ENCODE measurements at regions not wholly inside any gene's neighbourhood (a gene's known extent, or its start where the extent isn't known, plus 50 kb on each side); places are given as distances from the start of the nearest gene placed in this dataset.
"Not testable (repeated sequence)": the region's sequence is repeated elsewhere in the genome, so short reads cannot be mapped to it uniquely, and the experiment has no call there.

GRCh38 chr11:87885084-87885483, 290.2 kb downstream of the RAB38 start:
- not testable (repeated sequence) for DNase-seq (ENCODE audit: extremely low read depth in 1 of 2, low read depth in 1 of 2)

- no peak for DNase-seq (ENCODE audit: extremely low read depth in 1 of 2, low read depth in 1 of 2)
These were observed 296.1 kb downstream of the RAB38 start for GRCh38 chr11:87879118-87879517.

GRCh38 chr11:87878373-87878825, 296.8 kb downstream of the RAB38 start:
- DNase-seq (ENCODE audit: extremely low read depth in 1 of 2, low read depth in 1 of 2) = no peak

GRCh38 chr11:87871056-87871455, 304.2 kb downstream of the RAB38 start:
- DNase-seq (ENCODE audit: extremely low read depth in 1 of 2, low read depth in 1 of 2) = no peak

- no peak for DNase-seq (ENCODE audit: extremely low read depth in 1 of 2, low read depth in 1 of 2)
These were observed 305.2 kb downstream of the RAB38 start for GRCh38 chr11:87870086-87870485.

GRCh38 chr11:87866951-87867350, 308.3 kb downstream of the RAB38 start:
- DNase-seq (ENCODE audit: extremely low read depth in 1 of 2, low read depth in 1 of 2) = no peak

- no peak for DNase-seq (ENCODE audit: extremely low read depth in 1 of 2, low read depth in 1 of 2)
These were observed 314.2 kb downstream of the RAB38 start for GRCh38 chr11:87861030-87861429.

- DNase-seq (ENCODE audit: extremely low read depth in 1 of 2, low read depth in 1 of 2) = no peak
These were observed 315.6 kb downstream of the RAB38 start for GRCh38 chr11:87859636-87860035.

GRCh38 chr11:87851827-87852226, 323.4 kb downstream of the RAB38 start:
- no peak for DNase-seq (ENCODE audit: extremely low read depth in 1 of 2, low read depth in 1 of 2)

GRCh38 chr11:87851234-87851633, 324.0 kb downstream of the RAB38 start:
- no peak for DNase-seq (ENCODE audit: extremely low read depth in 1 of 2, low read depth in 1 of 2)

- no peak for DNase-seq (ENCODE audit: extremely low read depth in 1 of 2, low read depth in 1 of 2)
These were observed 326.0 kb downstream of the RAB38 start for GRCh38 chr11:87849216-87849615.

GRCh38 chr11:87840786-87841185, 334.5 kb downstream of the RAB38 start:
- DNase-seq (ENCODE audit: extremely low read depth in 1 of 2, low read depth in 1 of 2) = no peak

GRCh38 chr11:87832211-87832610, 343.0 kb downstream of the RAB38 start:
- no peak for DNase-seq (ENCODE audit: extremely low read depth in 1 of 2, low read depth in 1 of 2)

GRCh38 chr11:87820011-87820410, 355.2 kb downstream of the RAB38 start:
- DNase-seq (ENCODE audit: extremely low read depth in 1 of 2, low read depth in 1 of 2) = no peak

GRCh38 chr11:87819151-87819550, 356.1 kb downstream of the RAB38 start:
- DNase-seq (ENCODE audit: extremely low read depth in 1 of 2, low read depth in 1 of 2) = no peak

- no peak for DNase-seq (ENCODE audit: extremely low read depth in 1 of 2, low read depth in 1 of 2)
These were observed 362.5 kb downstream of the RAB38 start for GRCh38 chr11:87812571-87813365.

GRCh38 chr11:87810486-87810885, 364.8 kb downstream of the RAB38 start:
- no peak for DNase-seq (ENCODE audit: extremely low read depth in 1 of 2, low read depth in 1 of 2)

GRCh38 chr11:87809256-87809655, 366.0 kb downstream of the RAB38 start:
- DNase-seq (ENCODE audit: extremely low read depth in 1 of 2, low read depth in 1 of 2) = no peak

- no peak for DNase-seq (ENCODE audit: extremely low read depth in 1 of 2, low read depth in 1 of 2)
These were observed 371.1 kb downstream of the RAB38 start for GRCh38 chr11:87804176-87804575.

GRCh38 chr11:87803748-87804147, 371.5 kb downstream of the RAB38 start:
- DNase-seq (ENCODE audit: extremely low read depth in 1 of 2, low read depth in 1 of 2) = no peak

GRCh38 chr11:87784862-87785261, 390.4 kb downstream of the RAB38 start:
- DNase-seq (ENCODE audit: extremely low read depth in 1 of 2, low read depth in 1 of 2) = not testable (repeated sequence)

- DNase-seq (ENCODE audit: extremely low read depth in 1 of 2, low read depth in 1 of 2) = no peak
These were observed 395.2 kb downstream of the RAB38 start for GRCh38 chr11:87780068-87780413.

All from stimulated activated CD8-positive, alpha-beta memory T cell treated with anti-CD3 and anti-CD28 coated beads, Interleukin-7, amount 100 ng/mL, for 48 hours (primary cell).